WTC11 (cell line): ENCODE measurements at regions not wholly inside any gene's neighbourhood (a gene's known extent, or its start where the extent isn't known, plus 50 kb on each side); places are given as distances from the start of the nearest gene placed in this dataset.

Experiments used
- ATAC-seq: fragments of 200-7000 bp; cut with Tn5 transposase; 2 replicates; pipeline ENCODE4 v1.10.0; 2021; ENCODE audit warnings: mild to moderate bottlenecking, moderate library complexity
- CTCF ChIA-PET: fragments of 300-600 bp; sonication (Branson Sonifier 250); formaldehyde crosslinking; loops from one replicate; lab custom pipeline; 2021; ENCODE audit warnings: antibody characterized with exemption; lab: Charles Lee
- POLR2A ChIA-PET: fragments of 350-600 bp; sonication (Branson Sonifier 250); formaldehyde crosslinking; loops from one replicate; lab custom pipeline; 2021; ENCODE audit warnings: antibody characterized with exemption; lab: Charles Lee
- DNase-seq: peaks from one replicate; pipeline ENCODE4 v3.0.0; 2021; ENCODE audit warnings: low spot score
- H3K27ac Mint-ChIP-seq: 2 replicates; pipeline ENCODE4 v1.8.0; 2021; ENCODE audit warnings: mixed read lengths
- H3K27me3 Mint-ChIP-seq: 2 replicates; pipeline ENCODE4 v1.8.0; 2021; ENCODE audit warnings: low read depth, mild to moderate bottlenecking, moderate library complexity, mixed read lengths
- H3K36me3 Mint-ChIP-seq: 2 replicates; pipeline ENCODE4 v1.8.0; 2021; ENCODE audit warnings: mixed read lengths
- H3K4me1 Mint-ChIP-seq: 2 replicates; pipeline ENCODE4 v1.8.0; 2022; ENCODE audit warnings: mixed read lengths
- H3K4me3 Mint-ChIP-seq: 2 replicates; pipeline ENCODE4 v1.8.0; 2021; ENCODE audit warnings: mild to moderate bottlenecking, moderate library complexity, mixed read lengths
- H3K9me3 Mint-ChIP-seq: 2 replicates; pipeline ENCODE4 v1.8.0; 2021; ENCODE audit warnings: mixed read lengths
- ATF3 ChIP-seq: sonication (generic); formaldehyde crosslinking; conservative IDR thresholded peaks from 2 replicates; pipeline ENCODE4 v1.8.1; 2022; ENCODE audit warnings: mild to moderate bottlenecking, missing genetic modification reagents
- CREM ChIP-seq: sonication (generic); formaldehyde crosslinking; IDR thresholded peaks from 2 replicates; pipeline ENCODE4 v1.8.1; 2022; ENCODE audit warnings: mild to moderate bottlenecking, missing genetic modification reagents, moderate library complexity
- ELF4 ChIP-seq: sonication (generic); formaldehyde crosslinking; IDR thresholded peaks from 2 replicates; pipeline ENCODE4 v1.8.1; 2022; ENCODE audit warnings: low read depth, mild to moderate bottlenecking, moderate library complexity, missing genetic modification reagents
- ERG ChIP-seq: fragments of 250-450 bp; sonication (Bioruptor Pico); IDR thresholded peaks from 2 replicates; pipeline ENCODE4 v1.8.0; 2021; ENCODE audit warnings: mild to moderate bottlenecking
- ESRRA ChIP-seq: sonication (generic); formaldehyde crosslinking; IDR thresholded peaks from 2 replicates; pipeline ENCODE4 v1.8.1; 2022; ENCODE audit warnings: mild to moderate bottlenecking, missing genetic modification reagents, borderline replicate concordance
- ETV6 ChIP-seq: sonication (generic); formaldehyde crosslinking; IDR thresholded peaks from 2 replicates; pipeline ENCODE4 v1.8.1; 2022; ENCODE audit warnings: mild to moderate bottlenecking, missing genetic modification reagents
- FOXJ3 ChIP-seq: sonication (generic); formaldehyde crosslinking; IDR thresholded peaks from 2 replicates; pipeline ENCODE4 v1.9.0; 2021; ENCODE audit warnings: missing genetic modification reagents, mild to moderate bottlenecking, borderline replicate concordance
- FOXP1 ChIP-seq: sonication (generic); formaldehyde crosslinking; IDR thresholded peaks from 2 replicates; pipeline ENCODE4 v1.8.0; 2022; ENCODE audit warnings: missing genetic modification reagents, mild to moderate bottlenecking, moderate library complexity, borderline replicate concordance
- GABPB1 ChIP-seq: sonication (generic); formaldehyde crosslinking; IDR thresholded peaks from 2 replicates; pipeline ENCODE4 v1.8.1; 2023; ENCODE audit warnings: mild to moderate bottlenecking, missing genetic modification reagents
- JUN ChIP-seq: sonication (generic); formaldehyde crosslinking; IDR thresholded peaks from 2 replicates; pipeline ENCODE4 v1.8.0; 2023; ENCODE audit warnings: mild to moderate bottlenecking, missing genetic modification reagents
- KAT7 ChIP-seq: sonication (generic); formaldehyde crosslinking; IDR thresholded peaks from 2 replicates; pipeline ENCODE4 v1.8.1; 2023; ENCODE audit warnings: missing genetic modification reagents, mild to moderate bottlenecking, borderline replicate concordance
- NFE2L1 ChIP-seq: sonication (generic); formaldehyde crosslinking; IDR thresholded peaks from 2 replicates; pipeline ENCODE4 v1.8.1; 2023; ENCODE audit warnings: missing genetic modification reagents
- NR1H2 ChIP-seq: sonication (generic); formaldehyde crosslinking; IDR thresholded peaks from 2 replicates; pipeline ENCODE4 v1.9.0; 2021; ENCODE audit warnings: mild to moderate bottlenecking, moderate library complexity, missing genetic modification reagents
- TEAD1 ChIP-seq: sonication (generic); formaldehyde crosslinking; IDR thresholded peaks from 2 replicates; pipeline ENCODE4 v1.8.0; 2022; ENCODE audit warnings: mild to moderate bottlenecking, missing genetic modification reagents
- TEAD4 ChIP-seq: sonication (generic); formaldehyde crosslinking; IDR thresholded peaks from 2 replicates; pipeline ENCODE4 v1.8.0; 2022; ENCODE audit warnings: mild to moderate bottlenecking, missing genetic modification reagents
- USF2 ChIP-seq: sonication (generic); formaldehyde crosslinking; IDR thresholded peaks from 2 replicates; pipeline ENCODE4 v1.8.1; 2023; ENCODE audit warnings: mild to moderate bottlenecking, missing genetic modification reagents, moderate library complexity
- ZNF263 ChIP-seq: sonication (generic); formaldehyde crosslinking; IDR thresholded peaks from 2 replicates; pipeline ENCODE4 v1.8.1; 2022; ENCODE audit warnings: low read depth, mild to moderate bottlenecking, moderate library complexity, missing genetic modification reagents
- ZNF416 ChIP-seq: fragments of 250-450 bp; sonication (Bioruptor Pico); IDR thresholded peaks from 2 replicates; pipeline ENCODE4 v1.9.0; 2021; ENCODE audit warnings: mild to moderate bottlenecking, inconsistent platforms
- ZNF423 ChIP-seq: fragments of 250-450 bp; sonication (Bioruptor Pico); IDR thresholded peaks from 2 replicates; pipeline ENCODE4 v2.1.2; 2022; ENCODE audit warnings: mild to moderate bottlenecking, moderate library complexity
- TF ChIP-seq, protein P1 (sequence below): sonication (generic); formaldehyde crosslinking; IDR thresholded peaks from 2 replicates; pipeline ENCODE4 v1.8.1; 2023; ENCODE audit warnings: mild to moderate bottlenecking, moderate library complexity, missing genetic modification reagents
- TF ChIP-seq, protein P2 (sequence below): sonication (generic); formaldehyde crosslinking; IDR thresholded peaks from 2 replicates; pipeline ENCODE4 v1.8.0; 2023; ENCODE audit warnings: mild to moderate bottlenecking, missing genetic modification reagents
- TF ChIP-seq, protein P3 (sequence below): sonication (generic); formaldehyde crosslinking; IDR thresholded peaks from 2 replicates; pipeline ENCODE4 v1.8.1; 2023; ENCODE audit warnings: mild to moderate bottlenecking, missing genetic modification reagents, borderline replicate concordance
- TF ChIP-seq, protein P4 (sequence below): fragments of 250-450 bp; sonication (Bioruptor Pico); IDR thresholded peaks from 2 replicates; pipeline ENCODE4 v1.9.0; 2021; ENCODE audit warnings: moderate library complexity, mild to moderate bottlenecking, inconsistent platforms, borderline replicate concordance
- TF ChIP-seq, protein P5 (sequence below): fragments of 200-600 bp; IDR thresholded peaks from 2 replicates; pipeline ENCODE4 v1.8.0; 2022; ENCODE audit warnings: antibody characterized with exemption

DNA sequence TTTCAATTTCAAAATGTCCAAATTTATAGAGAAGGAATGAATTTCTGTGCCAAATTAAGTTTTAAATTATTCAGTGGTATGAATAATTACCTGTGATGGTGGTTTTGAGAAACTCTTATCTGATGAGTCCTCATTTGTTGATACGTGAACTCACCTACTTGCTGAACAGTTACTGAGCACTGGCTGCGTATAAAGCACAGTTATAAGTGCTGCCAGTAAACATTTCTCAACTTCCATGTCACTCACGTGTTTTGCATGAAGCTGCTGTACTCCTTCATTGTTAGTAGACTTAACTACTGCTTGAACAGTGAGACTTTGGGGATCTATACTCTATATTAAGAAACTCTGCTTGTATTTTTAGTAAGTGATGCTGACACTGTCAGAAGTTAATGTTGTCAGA is 269.1 kb upstream of the FZD8 start:
- no peak for TF ChIP-seq TEAD1
- no peak for TF ChIP-seq ZNF416
- no peak for TF ChIP-seq ZNF263 (CRISPR knock-in tag)
- TF ChIP-seq FOXP1 (CRISPR knock-in tag) = no peak
- TF ChIP-seq, protein P1, sequence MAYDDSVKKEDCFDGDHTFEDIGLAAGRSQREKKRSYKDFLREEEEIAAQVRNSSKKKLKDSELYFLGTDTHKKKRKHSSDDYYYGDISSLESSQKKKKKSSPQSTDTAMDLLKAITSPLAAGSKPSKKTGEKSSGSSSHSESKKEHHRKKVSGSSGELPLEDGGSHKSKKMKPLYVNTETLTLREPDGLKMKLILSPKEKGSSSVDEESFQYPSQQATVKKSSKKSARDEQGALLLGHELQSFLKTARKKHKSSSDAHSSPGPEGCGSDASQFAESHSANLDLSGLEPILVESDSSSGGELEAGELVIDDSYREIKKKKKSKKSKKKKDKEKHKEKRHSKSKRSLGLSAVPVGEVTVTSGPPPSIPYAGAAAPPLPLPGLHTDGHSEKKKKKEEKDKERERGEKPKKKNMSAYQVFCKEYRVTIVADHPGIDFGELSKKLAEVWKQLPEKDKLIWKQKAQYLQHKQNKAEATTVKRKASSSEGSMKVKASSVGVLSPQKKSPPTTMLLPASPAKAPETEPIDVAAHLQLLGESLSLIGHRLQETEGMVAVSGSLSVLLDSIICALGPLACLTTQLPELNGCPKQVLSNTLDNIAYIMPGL (CRISPR knock-in tag) = no peak
- TF ChIP-seq, protein P2, sequence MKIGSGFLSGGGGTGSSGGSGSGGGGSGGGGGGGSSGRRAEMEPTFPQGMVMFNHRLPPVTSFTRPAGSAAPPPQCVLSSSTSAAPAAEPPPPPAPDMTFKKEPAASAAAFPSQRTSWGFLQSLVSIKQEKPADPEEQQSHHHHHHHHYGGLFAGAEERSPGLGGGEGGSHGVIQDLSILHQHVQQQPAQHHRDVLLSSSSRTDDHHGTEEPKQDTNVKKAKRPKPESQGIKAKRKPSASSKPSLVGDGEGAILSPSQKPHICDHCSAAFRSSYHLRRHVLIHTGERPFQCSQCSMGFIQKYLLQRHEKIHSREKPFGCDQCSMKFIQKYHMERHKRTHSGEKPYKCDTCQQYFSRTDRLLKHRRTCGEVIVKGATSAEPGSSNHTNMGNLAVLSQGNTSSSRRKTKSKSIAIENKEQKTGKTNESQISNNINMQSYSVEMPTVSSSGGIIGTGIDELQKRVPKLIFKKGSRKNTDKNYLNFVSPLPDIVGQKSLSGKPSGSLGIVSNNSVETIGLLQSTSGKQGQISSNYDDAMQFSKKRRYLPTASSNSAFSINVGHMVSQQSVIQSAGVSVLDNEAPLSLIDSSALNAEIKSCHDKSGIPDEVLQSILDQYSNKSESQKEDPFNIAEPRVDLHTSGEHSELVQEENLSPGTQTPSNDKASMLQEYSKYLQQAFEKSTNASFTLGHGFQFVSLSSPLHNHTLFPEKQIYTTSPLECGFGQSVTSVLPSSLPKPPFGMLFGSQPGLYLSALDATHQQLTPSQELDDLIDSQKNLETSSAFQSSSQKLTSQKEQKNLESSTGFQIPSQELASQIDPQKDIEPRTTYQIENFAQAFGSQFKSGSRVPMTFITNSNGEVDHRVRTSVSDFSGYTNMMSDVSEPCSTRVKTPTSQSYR (CRISPR knock-in tag) = no peak
- no peak for TF ChIP-seq NR1H2
- TF ChIP-seq ETV6 (CRISPR knock-in tag) = no peak
- TF ChIP-seq, protein P3, sequence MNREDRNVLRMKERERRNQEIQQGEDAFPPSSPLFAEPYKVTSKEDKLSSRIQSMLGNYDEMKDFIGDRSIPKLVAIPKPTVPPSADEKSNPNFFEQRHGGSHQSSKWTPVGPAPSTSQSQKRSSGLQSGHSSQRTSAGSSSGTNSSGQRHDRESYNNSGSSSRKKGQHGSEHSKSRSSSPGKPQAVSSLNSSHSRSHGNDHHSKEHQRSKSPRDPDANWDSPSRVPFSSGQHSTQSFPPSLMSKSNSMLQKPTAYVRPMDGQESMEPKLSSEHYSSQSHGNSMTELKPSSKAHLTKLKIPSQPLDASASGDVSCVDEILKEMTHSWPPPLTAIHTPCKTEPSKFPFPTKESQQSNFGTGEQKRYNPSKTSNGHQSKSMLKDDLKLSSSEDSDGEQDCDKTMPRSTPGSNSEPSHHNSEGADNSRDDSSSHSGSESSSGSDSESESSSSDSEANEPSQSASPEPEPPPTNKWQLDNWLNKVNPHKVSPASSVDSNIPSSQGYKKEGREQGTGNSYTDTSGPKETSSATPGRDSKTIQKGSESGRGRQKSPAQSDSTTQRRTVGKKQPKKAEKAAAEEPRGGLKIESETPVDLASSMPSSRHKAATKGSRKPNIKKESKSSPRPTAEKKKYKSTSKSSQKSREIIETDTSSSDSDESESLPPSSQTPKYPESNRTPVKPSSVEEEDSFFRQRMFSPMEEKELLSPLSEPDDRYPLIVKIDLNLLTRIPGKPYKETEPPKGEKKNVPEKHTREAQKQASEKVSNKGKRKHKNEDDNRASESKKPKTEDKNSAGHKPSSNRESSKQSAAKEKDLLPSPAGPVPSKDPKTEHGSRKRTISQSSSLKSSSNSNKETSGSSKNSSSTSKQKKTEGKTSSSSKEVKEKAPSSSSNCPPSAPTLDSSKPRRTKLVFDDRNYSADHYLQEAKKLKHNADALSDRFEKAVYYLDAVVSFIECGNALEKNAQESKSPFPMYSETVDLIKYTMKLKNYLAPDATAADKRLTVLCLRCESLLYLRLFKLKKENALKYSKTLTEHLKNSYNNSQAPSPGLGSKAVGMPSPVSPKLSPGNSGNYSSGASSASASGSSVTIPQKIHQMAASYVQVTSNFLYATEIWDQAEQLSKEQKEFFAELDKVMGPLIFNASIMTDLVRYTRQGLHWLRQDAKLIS = no peak
- TF ChIP-seq TEAD4 (CRISPR knock-in tag) = no peak
- TF ChIP-seq FOXJ3 (CRISPR knock-in tag) = no peak
- TF ChIP-seq, protein P4, sequence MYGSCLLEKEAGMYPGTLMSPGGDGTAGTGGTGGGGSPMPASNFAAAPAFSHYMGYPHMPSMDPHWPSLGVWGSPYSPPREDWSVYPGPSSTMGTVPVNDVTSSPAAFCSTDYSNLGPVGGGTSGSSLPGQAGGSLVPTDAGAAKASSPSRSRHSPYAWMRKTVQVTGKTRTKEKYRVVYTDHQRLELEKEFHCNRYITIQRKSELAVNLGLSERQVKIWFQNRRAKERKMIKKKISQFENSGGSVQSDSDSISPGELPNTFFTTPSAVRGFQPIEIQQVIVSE (CRISPR knock-in tag) = no peak
- TF ChIP-seq CREM = no peak
- TF ChIP-seq JUN (CRISPR knock-in tag) = no peak
- TF ChIP-seq ERG (CRISPR knock-in tag) = no peak
- Mint-ChIP-seq H3K9me3 (no peaks in the 10 kb centered on the region; the same call in 1 of the 2 replicates), H3K4me1 (peaks cover 41% of the 10 kb centered on the region), H3K4me3 (no peak overlapping the region), H3K27me3 (no peaks in the 10 kb centered on the region; the same call in 1 of the 2 replicates), H3K27ac (no peak overlapping the region), H3K36me3 (no peaks in the 10 kb centered on the region)
- no peak for DNase-seq
- no peak for ATAC-seq
- ChIA-PET CTCF (no interaction called here), POLR2A (no interaction called here)

DNA sequence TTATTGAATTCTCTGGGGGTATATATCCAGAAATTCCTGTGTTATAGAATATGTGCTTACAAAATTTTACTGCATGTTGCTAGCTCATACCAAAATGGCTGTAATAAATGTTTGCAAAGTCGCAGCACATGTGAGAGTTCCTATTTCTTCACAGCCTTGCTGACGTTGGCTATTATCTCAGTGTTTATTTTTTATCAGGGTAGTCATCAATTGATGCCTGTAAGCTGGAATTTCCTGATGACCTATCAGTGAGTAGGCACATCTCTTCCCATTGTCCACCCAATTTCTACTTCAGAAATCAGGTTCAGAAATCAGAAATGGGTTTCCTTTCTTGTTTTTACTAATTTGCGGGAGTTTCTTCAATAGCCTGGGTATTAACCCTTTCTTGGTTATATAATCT is 268.1 kb upstream of the FZD8 start:
- ATAC-seq = no peak
- no peak overlapping the region for H3K27ac Mint-ChIP-seq
- no peaks in the 10 kb centered on the region; the same call in 1 of the 2 replicates for H3K27me3 Mint-ChIP-seq
- no peak for DNase-seq
- peaks cover 8% of the 10 kb centered on the region; the same call in 1 of the 2 replicates for H3K9me3 Mint-ChIP-seq
- ChIA-PET CTCF (no interaction called here), POLR2A (no interaction called here)
- H3K4me3 Mint-ChIP-seq = no peak overlapping the region
- no peaks in the 10 kb centered on the region for H3K36me3 Mint-ChIP-seq
- peaks cover 41% of the 10 kb centered on the region for H3K4me1 Mint-ChIP-seq
- no peak for TF ChIP-seq ETV6 (CRISPR knock-in tag)
- TF ChIP-seq ESRRA (CRISPR knock-in tag) = no peak
- no peak for TF ChIP-seq ELF4
- no peak for TF ChIP-seq NFE2L1 (CRISPR knock-in tag)
- no peak for TF ChIP-seq USF2 (CRISPR knock-in tag)
- TF ChIP-seq GABPB1 = no peak
- TF ChIP-seq ZNF263 (CRISPR knock-in tag) = no peak
- TF ChIP-seq ZNF423 (CRISPR knock-in tag) = no peak
- TF ChIP-seq, protein P5, sequence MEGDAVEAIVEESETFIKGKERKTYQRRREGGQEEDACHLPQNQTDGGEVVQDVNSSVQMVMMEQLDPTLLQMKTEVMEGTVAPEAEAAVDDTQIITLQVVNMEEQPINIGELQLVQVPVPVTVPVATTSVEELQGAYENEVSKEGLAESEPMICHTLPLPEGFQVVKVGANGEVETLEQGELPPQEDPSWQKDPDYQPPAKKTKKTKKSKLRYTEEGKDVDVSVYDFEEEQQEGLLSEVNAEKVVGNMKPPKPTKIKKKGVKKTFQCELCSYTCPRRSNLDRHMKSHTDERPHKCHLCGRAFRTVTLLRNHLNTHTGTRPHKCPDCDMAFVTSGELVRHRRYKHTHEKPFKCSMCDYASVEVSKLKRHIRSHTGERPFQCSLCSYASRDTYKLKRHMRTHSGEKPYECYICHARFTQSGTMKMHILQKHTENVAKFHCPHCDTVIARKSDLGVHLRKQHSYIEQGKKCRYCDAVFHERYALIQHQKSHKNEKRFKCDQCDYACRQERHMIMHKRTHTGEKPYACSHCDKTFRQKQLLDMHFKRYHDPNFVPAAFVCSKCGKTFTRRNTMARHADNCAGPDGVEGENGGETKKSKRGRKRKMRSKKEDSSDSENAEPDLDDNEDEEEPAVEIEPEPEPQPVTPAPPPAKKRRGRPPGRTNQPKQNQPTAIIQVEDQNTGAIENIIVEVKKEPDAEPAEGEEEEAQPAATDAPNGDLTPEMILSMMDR = no peak
- TF ChIP-seq ATF3 (CRISPR knock-in tag) = no peak
- TF ChIP-seq KAT7 (CRISPR knock-in tag) = no peak
